ENCODE measurements at regions not wholly inside any gene's neighbourhood (a gene's known extent, or its start where the extent isn't known, plus 50 kb on each side); places are given as distances from the start of the nearest gene placed in this dataset.

DNA sequence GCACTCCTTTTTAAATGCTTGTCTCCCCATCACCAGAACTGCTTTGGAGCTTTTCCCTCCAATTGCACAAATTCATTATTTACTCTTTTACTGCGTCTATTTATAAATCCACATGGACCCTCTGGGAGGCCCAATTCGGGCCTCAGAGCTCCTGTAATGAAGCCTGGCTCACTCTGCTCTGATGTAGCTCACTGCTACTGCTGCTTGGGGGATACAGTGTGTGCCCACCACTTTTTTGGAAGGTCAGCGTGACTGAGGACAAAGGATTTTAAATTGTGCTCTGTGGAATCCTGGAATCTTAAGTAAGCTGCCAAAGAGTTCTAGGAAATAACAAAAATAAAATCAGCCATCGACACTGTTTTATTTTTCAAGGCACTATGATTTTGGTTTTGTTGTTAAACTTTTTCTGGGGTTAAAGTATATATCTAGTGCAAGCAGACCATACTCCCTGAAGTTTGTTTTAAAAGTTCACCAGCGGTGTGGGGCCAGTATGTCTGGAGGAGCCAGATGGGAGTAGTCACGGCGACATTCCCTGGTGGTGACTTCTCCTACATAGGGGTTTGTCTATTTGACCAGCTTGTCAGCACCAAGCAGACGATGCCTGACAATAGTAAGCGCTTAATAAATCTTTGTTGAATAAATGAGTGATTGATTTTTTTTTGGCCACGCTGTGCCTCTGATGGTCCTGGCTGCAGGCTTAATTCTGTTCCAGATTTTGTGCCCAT is 142.8 kb downstream of the TMEM38B start:
- ChIA-PET POLR2A (ENCODE audit: partially characterized antibody) (no interaction called here), CTCF (ENCODE audit: partially characterized antibody) (interaction anchor here (1.0 to 3.2 kb wide), 7 partner anchors 9 to 229 kb away, joined by 3 to 19 read pairs (median 3); no protein-coding TSS in a partner anchor)
- Histone ChIP-seq H2AK5ac (ENCODE audit: low read depth, low read length) (no peak overlapping the region), H3K4me2 (ENCODE audit: insufficient read depth in 1 of 2, low read depth in 2 of 2, low read length in 2 of 2) (no peak overlapping the region), H4K20me1 (replicated peaks in 1 of 2; ENCODE audit: control insufficient read depth in 1 of 2, insufficient read depth in 2 of 2, low read length in 2 of 2) (no peaks in the 10 kb centered on the region), H3K27me3 (replicated peaks in 1 of 4; ENCODE audit: control insufficient read depth in 3 of 4, extremely low read depth in 1 of 4, insufficient read depth in 3 of 4, low read length in 3 of 4) (no peaks in the 10 kb centered on the region; a peak in 1 of 7 replicates), H4K91ac (replicated peaks; ENCODE audit: insufficient read length, low read length) (no peak overlapping the region), H3K23me2 (ENCODE audit: low read depth, low read length) (no peaks in the 10 kb centered on the region), H3K4me1 (replicated peaks in 1 of 4; ENCODE audit: control insufficient read depth in 3 of 4, insufficient read depth in 4 of 4, low read length in 3 of 4) (peaks cover 0 to 7% (median 1%) of the 10 kb centered on the region in 4 experiments; a peak in 3 of 7 replicates), H3K18ac (ENCODE audit: extremely low read depth, low read length) (no peak overlapping the region), H3K4ac (replicated peaks; ENCODE audit: insufficient read length, low read depth, low read length) (no peak overlapping the region), H4K8ac (ENCODE audit: extremely low read depth, insufficient read depth, low read length) (no peak overlapping the region), H3K56ac (replicated peaks; ENCODE audit: insufficient read length, low read depth, low read length) (no peak overlapping the region), H2AFZ (ENCODE audit: low read length) (no peak overlapping the region), H3K27ac (ENCODE audit: low read depth, low read length) (no peak overlapping the region), H2BK120ac (replicated peaks; ENCODE audit: low read depth, low read length) (no peak overlapping the region), H3K79me1 (ENCODE audit: low read depth, low read length) (no peaks in the 10 kb centered on the region), H2BK20ac (ENCODE audit: low read length) (no peak overlapping the region), H3K14ac (ENCODE audit: insufficient read length) (no peak overlapping the region), H3K9ac (replicated peaks in 1 of 4; ENCODE audit: extremely low read depth in 1 of 4, low read depth in 3 of 4, low read length in 3 of 4) (no peak overlapping the region), H3K23ac (ENCODE audit: insufficient read length) (no peak overlapping the region), H2BK15ac (ENCODE audit: low read length) (no peak overlapping the region), H3K36me3 (ENCODE audit: control insufficient read depth in 2 of 4, insufficient read depth in 4 of 4, low read length in 3 of 4) (no peaks in the 10 kb centered on the region), H3K79me2 (ENCODE audit: control insufficient read depth in 1 of 2, insufficient read depth in 2 of 2, low read length in 2 of 2) (no peaks in the 10 kb centered on the region; a peak in 1 of 4 replicates), H3K4me3 (ENCODE audit: extremely low read depth in 1 of 4, insufficient read depth in 2 of 4, low read depth in 3 of 4, low read length in 4 of 4) (no peak overlapping the region), H4K5ac (ENCODE audit: insufficient read length, low read depth, low read length) (no peak overlapping the region), H2BK5ac (ENCODE audit: low read depth, low read length) (no peak overlapping the region), H2BK12ac (ENCODE audit: low read depth, low read length) (no peak overlapping the region), H3K9me3 (ENCODE audit: insufficient read depth in 2 of 2, low read depth in 1 of 2, low read length in 1 of 2) (no peaks in the 10 kb centered on the region)
- WGBS, 2 experiments (ENCODE audit: extremely low coverage in 1 of 2, insufficient coverage in 1 of 2, insufficient read length in 1 of 2, insufficient replicate concordance in 2 of 2, low coverage in 1 of 2, low lambda C conversion rate in 2 of 2, missing lambda C conversion rate in 1 of 2), result 86% methylated on average over 10 of the region's 10 CpGs; no CpG with 5 or more reads in 1 of the 2 experiments
- no peak for FAIRE-seq
- no peak for TF ChIP-seq NANOG (IDR thresholded peaks at IDR 0.05; ENCODE audit: insufficient read depth, low read depth, low read length, poor library complexity, severe bottlenecking)
- no peak for TF ChIP-seq KDM5A (IDR thresholded peaks at IDR 0.05; ENCODE audit: low read length)
- TF ChIP-seq CBX8 (IDR thresholded peaks at IDR 0.05; ENCODE audit: borderline replicate concordance, low read depth, low read length), result no peak
- TF ChIP-seq TBP (IDR thresholded peaks at IDR 0.05; ENCODE audit: low read depth, low read length), result no peak
- TF ChIP-seq HDAC2 (IDR thresholded peaks at IDR 0.05; ENCODE audit: borderline replicate concordance in 1 of 2, low read depth in 2 of 2, low read length in 2 of 2), result no peak
- no peak for TF ChIP-seq GTF2F1 (IDR thresholded peaks at IDR 0.05; ENCODE audit: borderline replicate concordance, low read depth, low read length)
- TF ChIP-seq EP300 (IDR thresholded peaks at IDR 0.05; ENCODE audit: borderline replicate concordance in 1 of 2, low read depth in 2 of 2, low read length in 2 of 2), result no peak
- TF ChIP-seq POLR2A (IDR thresholded peaks at IDR 0.05; ENCODE audit: control extremely low read depth in 1 of 2, low read depth in 2 of 2, low read length in 2 of 2), result no peak
- TF ChIP-seq SRF (IDR thresholded peaks at IDR 0.05; ENCODE audit: low read depth, low read length), result no peak
- DNase-seq (ENCODE audit: low read depth in 1 of 2, low spot score in 2 of 2), result no peak

Data from H1 (cell line).